Loucy (cell line): ENCODE measurements at regions not wholly inside any gene's neighbourhood (a gene's known extent, or its start where the extent isn't known, plus 50 kb on each side); places are given as distances from the start of the nearest gene placed in this dataset.

ENCODE experiments used
- H2AFZ ChIP-seq: fragments of 200-600 bp; sonication (generic); 2 replicates; pipeline ENCODE4 v1.6.0; 2016; ENCODE audit warnings: antibody characterized with exemption, mild to moderate bottlenecking, low read length, moderate library complexity
- H3F3A ChIP-seq: fragments of 200-600 bp; 2 replicates; pipeline ENCODE4 v1.6.0; 2016; ENCODE audit warnings: antibody characterized with exemption, low read depth, mild to moderate bottlenecking
- H3K27me3 ChIP-seq: fragments of 200-600 bp; sonication (generic); 2 replicates; pipeline ENCODE4 v1.6.1; 2014; ENCODE audit warnings: low read length, mild to moderate bottlenecking; ENCODE audit not compliant: insufficient read depth, poor library complexity, severe bottlenecking
- H3K36me3 ChIP-seq: fragments of 200-600 bp; sonication (generic); 2 replicates; pipeline ENCODE4 v1.6.1; 2016; ENCODE audit warnings: low read length; ENCODE audit not compliant: insufficient read depth
- H3K4me1 ChIP-seq: fragments of 200-600 bp; sonication (generic); 2 replicates; pipeline ENCODE4 v1.5.1; 2014; ENCODE audit warnings: low read length, mild to moderate bottlenecking; ENCODE audit not compliant: insufficient read depth, poor library complexity, severe bottlenecking
- H3K4me2 ChIP-seq: fragments of 200-600 bp; sonication (generic); 2 replicates; pipeline ENCODE4 v1.6.0; 2014; ENCODE audit warnings: antibody characterized with exemption, low read length, low read depth, mild to moderate bottlenecking; ENCODE audit not compliant: poor library complexity, severe bottlenecking
- H3K4me3 ChIP-seq: fragments of 200-600 bp; sonication (generic); 2 replicates; pipeline ENCODE4 v1.5.1; 2014; ENCODE audit warnings: low read length, mild to moderate bottlenecking, mixed read lengths; ENCODE audit not compliant: poor library complexity, severe bottlenecking
- H3K79me2 ChIP-seq: fragments of 200-600 bp; sonication (generic); 2 replicates; pipeline ENCODE4 v1.6.1; 2014; ENCODE audit warnings: low read length; ENCODE audit not compliant: insufficient read depth
- H3K9ac ChIP-seq: fragments of 200-600 bp; sonication (generic); 2 replicates; pipeline ENCODE4 v1.6.0; 2014; ENCODE audit warnings: mild to moderate bottlenecking, low read depth, low read length, moderate library complexity; ENCODE audit not compliant: poor library complexity, severe bottlenecking
- H3K9me2 ChIP-seq: fragments of 200-600 bp; sonication (generic); replicated peaks from 2 replicates; pipeline ENCODE4 v1.6.1; 2016; ENCODE audit warnings: low read depth, low read length, mixed read lengths
- H3K9me3 ChIP-seq: fragments of 200-600 bp; sonication (generic); 2 replicates; pipeline ENCODE4 v1.6.1; 2014; ENCODE audit warnings: mild to moderate bottlenecking, antibody characterized with exemption, low read length, low read depth; ENCODE audit not compliant: insufficient read depth
- H4K20me1 ChIP-seq: fragments of 200-600 bp; sonication (generic); 2 replicates; pipeline ENCODE4 v1.6.0; 2014; ENCODE audit warnings: antibody characterized with exemption, low read length, mild to moderate bottlenecking; ENCODE audit not compliant: insufficient read depth, poor library complexity, severe bottlenecking
- CTCF ChIP-seq: fragments of 200-600 bp; sonication (generic); conservative IDR thresholded peaks from 2 replicates; pipeline ENCODE4 v1.5.1; 2014; ENCODE audit warnings: mild to moderate bottlenecking, antibody characterized with exemption, low read length
- EZH2phosphoT487 ChIP-seq: fragments of 200-600 bp; IDR thresholded peaks from 2 replicates; pipeline ENCODE4 v1.6.1; 2018; ENCODE audit warnings: antibody characterized with exemption, mild to moderate bottlenecking, moderate library complexity, borderline replicate concordance

- H3K36me3 ChIP-seq = no peaks in the 10 kb centered on the region
- H3K9me2 ChIP-seq = no peaks in the 10 kb centered on the region
- no peaks in the 10 kb centered on the region for H3K27me3 ChIP-seq
- H3K4me2 ChIP-seq = no peak overlapping the region
- H3K9me3 ChIP-seq = no peaks in the 10 kb centered on the region
- H2AFZ ChIP-seq = no peak overlapping the region
- TF ChIP-seq CTCF (no peak), EZH2phosphoT487 (no peak)
- H3K4me1 ChIP-seq = no peaks in the 10 kb centered on the region
- H3K79me2 ChIP-seq = no peaks in the 10 kb centered on the region
- H4K20me1 ChIP-seq = no peaks in the 10 kb centered on the region
- H3K4me3 ChIP-seq = no peak overlapping the region
- H3K9ac ChIP-seq = no peak overlapping the region
- no peaks in the 10 kb centered on the region for H3F3A ChIP-seq
Measured at GRCh38 chr5:163760498-163760897, 255.1 kb downstream of the MAT2B start.

GRCh38 chr5:163766936-163767670, 261.7 kb downstream of the MAT2B start:
- Histone ChIP-seq H3K27me3 (no peaks in the 10 kb centered on the region), H3K4me1 (no peaks in the 10 kb centered on the region), H3K9me2 (no peaks in the 10 kb centered on the region), H3K9ac (no peak overlapping the region), H3F3A (no peaks in the 10 kb centered on the region), H2AFZ (no peak overlapping the region), H3K9me3 (no peaks in the 10 kb centered on the region), H3K79me2 (no peaks in the 10 kb centered on the region), H3K4me3 (no peak overlapping the region), H3K4me2 (no peak overlapping the region), H4K20me1 (no peaks in the 10 kb centered on the region), H3K36me3 (no peaks in the 10 kb centered on the region)
- TF ChIP-seq EZH2phosphoT487 (no peak), CTCF (no peak)

- no peak overlapping the region for H2AFZ ChIP-seq
- H3K9me2 ChIP-seq = no peaks in the 10 kb centered on the region
- H3K4me3 ChIP-seq = no peak overlapping the region
- no peaks in the 10 kb centered on the region for H3F3A ChIP-seq
- no peaks in the 10 kb centered on the region for H3K27me3 ChIP-seq
- H3K9ac ChIP-seq = no peak overlapping the region
- no peaks in the 10 kb centered on the region for H3K9me3 ChIP-seq
- TF ChIP-seq EZH2phosphoT487 (no peak), CTCF (no peak)
- H3K4me2 ChIP-seq = no peak overlapping the region
- no peaks in the 10 kb centered on the region for H4K20me1 ChIP-seq
- no peaks in the 10 kb centered on the region for H3K36me3 ChIP-seq
- H3K79me2 ChIP-seq = no peaks in the 10 kb centered on the region
- no peaks in the 10 kb centered on the region for H3K4me1 ChIP-seq
Measured at GRCh38 chr5:163770625-163771024, 265.2 kb downstream of the MAT2B start.
